WTC11 (cell line): ENCODE measurements at regions not wholly inside any gene's neighbourhood (a gene's known extent, or its start where the extent isn't known, plus 50 kb on each side); places are given as distances from the start of the nearest gene placed in this dataset.

Source experiments
- ATAC-seq: fragments of 200-7000 bp; cut with Tn5 transposase; 2 replicates; pipeline ENCODE4 v1.10.0; 2021; ENCODE audit warnings: mild to moderate bottlenecking, moderate library complexity
- CTCF ChIA-PET: fragments of 300-600 bp; sonication (Branson Sonifier 250); formaldehyde crosslinking; loops from one replicate; lab custom pipeline; 2021; ENCODE audit warnings: antibody characterized with exemption; lab: Charles Lee
- POLR2A ChIA-PET: fragments of 350-600 bp; sonication (Branson Sonifier 250); formaldehyde crosslinking; loops from one replicate; lab custom pipeline; 2021; ENCODE audit warnings: antibody characterized with exemption; lab: Charles Lee
- DNase-seq: peaks from one replicate; pipeline ENCODE4 v3.0.0; 2021; ENCODE audit warnings: low spot score
- H3K27ac Mint-ChIP-seq: 2 replicates; pipeline ENCODE4 v1.8.0; 2021; ENCODE audit warnings: mixed read lengths
- H3K27me3 Mint-ChIP-seq: 2 replicates; pipeline ENCODE4 v1.8.0; 2021; ENCODE audit warnings: low read depth, mild to moderate bottlenecking, moderate library complexity, mixed read lengths
- H3K36me3 Mint-ChIP-seq: 2 replicates; pipeline ENCODE4 v1.8.0; 2021; ENCODE audit warnings: mixed read lengths
- H3K4me1 Mint-ChIP-seq: 2 replicates; pipeline ENCODE4 v1.8.0; 2022; ENCODE audit warnings: mixed read lengths
- H3K4me3 Mint-ChIP-seq: 2 replicates; pipeline ENCODE4 v1.8.0; 2021; ENCODE audit warnings: mild to moderate bottlenecking, moderate library complexity, mixed read lengths
- H3K9me3 Mint-ChIP-seq: 2 replicates; pipeline ENCODE4 v1.8.0; 2021; ENCODE audit warnings: mixed read lengths
- GRHL2 ChIP-seq: fragments of 250-450 bp; sonication (Bioruptor Pico); IDR thresholded peaks from 2 replicates; pipeline ENCODE4 v1.8.0; 2022; ENCODE audit warnings: mild to moderate bottlenecking, moderate library complexity; ENCODE audit not compliant: insufficient replicate concordance, severe bottlenecking
- IRF2 ChIP-seq: sonication (generic); formaldehyde crosslinking; IDR thresholded peaks from 2 replicates; pipeline ENCODE4 v1.8.0; 2022; ENCODE audit warnings: low read depth, missing genetic modification reagents, borderline replicate concordance
- KAT7 ChIP-seq: sonication (generic); formaldehyde crosslinking; IDR thresholded peaks from 2 replicates; pipeline ENCODE4 v1.8.1; 2023; ENCODE audit warnings: missing genetic modification reagents, mild to moderate bottlenecking, borderline replicate concordance
- MYBL2 ChIP-seq: sonication (generic); formaldehyde crosslinking; IDR thresholded peaks from 2 replicates; pipeline ENCODE4 v1.8.1; 2023; ENCODE audit warnings: mild to moderate bottlenecking, moderate library complexity, missing genetic modification reagents
- PRRX2 ChIP-seq: fragments of 250-450 bp; sonication (Bioruptor Pico); IDR thresholded peaks from 2 replicates; pipeline ENCODE4 v1.8.0; 2021; ENCODE audit warnings: mild to moderate bottlenecking
- TP53 ChIP-seq: sonication (generic); formaldehyde crosslinking; IDR thresholded peaks from 2 replicates; pipeline ENCODE4 v1.8.1; 2023; ENCODE audit warnings: mild to moderate bottlenecking, missing genetic modification reagents
- ZBTB21 ChIP-seq: sonication (generic); formaldehyde crosslinking; IDR thresholded peaks from 2 replicates; pipeline ENCODE4 v1.8.1; 2023; ENCODE audit warnings: mild to moderate bottlenecking, missing genetic modification reagents, borderline replicate concordance
- TF ChIP-seq, protein P1 (sequence below): fragments of 250-450 bp; sonication (Bioruptor Pico); IDR thresholded peaks from 2 replicates; pipeline ENCODE4 v1.9.0; 2021; ENCODE audit warnings: moderate library complexity, mild to moderate bottlenecking, inconsistent platforms, borderline replicate concordance
- TF ChIP-seq, protein P2 (sequence below): sonication (generic); formaldehyde crosslinking; IDR thresholded peaks from 2 replicates; pipeline ENCODE4 v1.8.0; 2023; ENCODE audit warnings: mild to moderate bottlenecking, missing genetic modification reagents
- TF ChIP-seq, protein P3 (sequence below): sonication (generic); formaldehyde crosslinking; conservative IDR thresholded peaks from 2 replicates; pipeline ENCODE4 v1.8.1; 2023; ENCODE audit warnings: mild to moderate bottlenecking, low read depth, missing genetic modification reagents, moderate library complexity
- TF ChIP-seq, protein P4 (sequence below): sonication (generic); formaldehyde crosslinking; IDR thresholded peaks from 2 replicates; pipeline ENCODE4 v1.8.1; 2022; ENCODE audit warnings: missing genetic modification reagents, borderline replicate concordance
- TF ChIP-seq, protein P5 (sequence below): fragments of 200-600 bp; IDR thresholded peaks from 2 replicates; pipeline ENCODE4 v1.8.0; 2022; ENCODE audit warnings: antibody characterized with exemption
- TF ChIP-seq, protein P6 (sequence below): sonication (generic); formaldehyde crosslinking; IDR thresholded peaks from 2 replicates; pipeline ENCODE4 v1.8.1; 2023; ENCODE audit warnings: mild to moderate bottlenecking, missing genetic modification reagents, moderate library complexity

DNA sequence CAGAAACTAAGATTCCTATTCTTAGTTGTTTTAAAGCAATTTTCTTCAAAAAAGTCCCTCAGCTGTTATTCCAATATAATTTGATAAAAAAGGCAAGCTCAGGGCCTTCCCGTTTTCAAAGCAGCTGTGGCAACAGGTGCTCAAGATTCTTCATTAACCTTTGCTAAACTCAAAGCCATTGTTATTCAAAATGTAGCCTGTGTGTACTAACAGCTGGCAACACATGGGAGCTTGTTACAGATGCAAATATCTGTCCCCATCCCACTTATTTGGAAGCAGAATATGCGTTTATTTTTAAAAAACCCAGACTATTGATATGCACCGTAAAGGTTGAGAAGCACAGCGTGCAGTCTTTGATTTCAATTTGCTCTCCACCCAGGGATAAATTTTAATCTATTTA, 210.4 kb upstream of the SYT10 start (continued):
- TF ChIP-seq, protein P1, sequence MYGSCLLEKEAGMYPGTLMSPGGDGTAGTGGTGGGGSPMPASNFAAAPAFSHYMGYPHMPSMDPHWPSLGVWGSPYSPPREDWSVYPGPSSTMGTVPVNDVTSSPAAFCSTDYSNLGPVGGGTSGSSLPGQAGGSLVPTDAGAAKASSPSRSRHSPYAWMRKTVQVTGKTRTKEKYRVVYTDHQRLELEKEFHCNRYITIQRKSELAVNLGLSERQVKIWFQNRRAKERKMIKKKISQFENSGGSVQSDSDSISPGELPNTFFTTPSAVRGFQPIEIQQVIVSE: no peak
- no peak for TF ChIP-seq PRRX2

DNA sequence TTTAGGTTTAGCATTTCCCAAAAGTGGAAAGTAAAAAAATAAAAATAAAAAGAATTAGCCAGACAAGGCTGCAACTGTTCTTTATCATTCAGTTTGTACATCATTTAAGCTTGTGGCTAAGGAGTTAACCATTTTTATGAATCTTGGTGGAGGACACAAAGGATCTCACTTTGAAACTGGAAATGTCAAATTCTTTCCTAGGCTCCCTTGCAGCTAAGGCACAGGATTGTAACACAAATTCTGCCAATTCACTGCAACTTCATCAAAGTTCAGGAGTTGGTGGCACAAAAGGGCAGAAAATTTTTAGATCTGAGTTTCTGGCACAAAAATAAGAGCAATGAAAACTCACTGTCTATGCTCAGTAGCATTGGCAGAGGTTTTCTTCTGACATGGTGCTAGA, 211.2 kb upstream of the SYT10 start:
- peaks cover 21% of the 10 kb centered on the region for H3K27me3 Mint-ChIP-seq

DNA sequence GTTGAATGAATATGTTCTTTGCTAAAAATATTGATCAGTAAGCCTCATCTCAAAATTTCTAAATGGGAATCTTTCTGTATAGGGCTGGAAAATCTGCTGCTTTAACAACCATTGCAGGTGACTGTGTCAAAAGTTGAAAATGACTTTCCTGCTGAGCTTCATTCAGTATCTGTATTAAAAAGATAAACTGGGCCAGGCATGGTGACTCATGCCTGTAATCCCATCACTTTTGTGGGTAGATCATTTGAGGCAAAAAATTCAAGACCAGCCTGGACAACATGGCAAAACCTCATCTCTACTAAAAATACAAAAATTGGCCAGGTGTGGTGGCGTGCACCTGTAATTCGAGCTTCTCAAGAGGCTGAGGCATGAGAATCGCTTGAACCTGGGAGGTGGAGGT, 213.7 kb upstream of the SYT10 start:
- TF ChIP-seq ZBTB21: no peak
- TF ChIP-seq, protein P2, sequence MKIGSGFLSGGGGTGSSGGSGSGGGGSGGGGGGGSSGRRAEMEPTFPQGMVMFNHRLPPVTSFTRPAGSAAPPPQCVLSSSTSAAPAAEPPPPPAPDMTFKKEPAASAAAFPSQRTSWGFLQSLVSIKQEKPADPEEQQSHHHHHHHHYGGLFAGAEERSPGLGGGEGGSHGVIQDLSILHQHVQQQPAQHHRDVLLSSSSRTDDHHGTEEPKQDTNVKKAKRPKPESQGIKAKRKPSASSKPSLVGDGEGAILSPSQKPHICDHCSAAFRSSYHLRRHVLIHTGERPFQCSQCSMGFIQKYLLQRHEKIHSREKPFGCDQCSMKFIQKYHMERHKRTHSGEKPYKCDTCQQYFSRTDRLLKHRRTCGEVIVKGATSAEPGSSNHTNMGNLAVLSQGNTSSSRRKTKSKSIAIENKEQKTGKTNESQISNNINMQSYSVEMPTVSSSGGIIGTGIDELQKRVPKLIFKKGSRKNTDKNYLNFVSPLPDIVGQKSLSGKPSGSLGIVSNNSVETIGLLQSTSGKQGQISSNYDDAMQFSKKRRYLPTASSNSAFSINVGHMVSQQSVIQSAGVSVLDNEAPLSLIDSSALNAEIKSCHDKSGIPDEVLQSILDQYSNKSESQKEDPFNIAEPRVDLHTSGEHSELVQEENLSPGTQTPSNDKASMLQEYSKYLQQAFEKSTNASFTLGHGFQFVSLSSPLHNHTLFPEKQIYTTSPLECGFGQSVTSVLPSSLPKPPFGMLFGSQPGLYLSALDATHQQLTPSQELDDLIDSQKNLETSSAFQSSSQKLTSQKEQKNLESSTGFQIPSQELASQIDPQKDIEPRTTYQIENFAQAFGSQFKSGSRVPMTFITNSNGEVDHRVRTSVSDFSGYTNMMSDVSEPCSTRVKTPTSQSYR (CRISPR knock-in tag): no peak
- no peak for TF ChIP-seq MYBL2 (CRISPR knock-in tag)
- TF ChIP-seq, protein P3, sequence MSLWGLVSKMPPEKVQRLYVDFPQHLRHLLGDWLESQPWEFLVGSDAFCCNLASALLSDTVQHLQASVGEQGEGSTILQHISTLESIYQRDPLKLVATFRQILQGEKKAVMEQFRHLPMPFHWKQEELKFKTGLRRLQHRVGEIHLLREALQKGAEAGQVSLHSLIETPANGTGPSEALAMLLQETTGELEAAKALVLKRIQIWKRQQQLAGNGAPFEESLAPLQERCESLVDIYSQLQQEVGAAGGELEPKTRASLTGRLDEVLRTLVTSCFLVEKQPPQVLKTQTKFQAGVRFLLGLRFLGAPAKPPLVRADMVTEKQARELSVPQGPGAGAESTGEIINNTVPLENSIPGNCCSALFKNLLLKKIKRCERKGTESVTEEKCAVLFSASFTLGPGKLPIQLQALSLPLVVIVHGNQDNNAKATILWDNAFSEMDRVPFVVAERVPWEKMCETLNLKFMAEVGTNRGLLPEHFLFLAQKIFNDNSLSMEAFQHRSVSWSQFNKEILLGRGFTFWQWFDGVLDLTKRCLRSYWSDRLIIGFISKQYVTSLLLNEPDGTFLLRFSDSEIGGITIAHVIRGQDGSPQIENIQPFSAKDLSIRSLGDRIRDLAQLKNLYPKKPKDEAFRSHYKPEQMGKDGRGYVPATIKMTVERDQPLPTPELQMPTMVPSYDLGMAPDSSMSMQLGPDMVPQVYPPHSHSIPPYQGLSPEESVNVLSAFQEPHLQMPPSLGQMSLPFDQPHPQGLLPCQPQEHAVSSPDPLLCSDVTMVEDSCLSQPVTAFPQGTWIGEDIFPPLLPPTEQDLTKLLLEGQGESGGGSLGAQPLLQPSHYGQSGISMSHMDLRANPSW: no peak
- TF ChIP-seq TP53 (CRISPR knock-in tag): no peak
- TF ChIP-seq KAT7 (CRISPR knock-in tag): no peak
- TF ChIP-seq, protein P4, sequence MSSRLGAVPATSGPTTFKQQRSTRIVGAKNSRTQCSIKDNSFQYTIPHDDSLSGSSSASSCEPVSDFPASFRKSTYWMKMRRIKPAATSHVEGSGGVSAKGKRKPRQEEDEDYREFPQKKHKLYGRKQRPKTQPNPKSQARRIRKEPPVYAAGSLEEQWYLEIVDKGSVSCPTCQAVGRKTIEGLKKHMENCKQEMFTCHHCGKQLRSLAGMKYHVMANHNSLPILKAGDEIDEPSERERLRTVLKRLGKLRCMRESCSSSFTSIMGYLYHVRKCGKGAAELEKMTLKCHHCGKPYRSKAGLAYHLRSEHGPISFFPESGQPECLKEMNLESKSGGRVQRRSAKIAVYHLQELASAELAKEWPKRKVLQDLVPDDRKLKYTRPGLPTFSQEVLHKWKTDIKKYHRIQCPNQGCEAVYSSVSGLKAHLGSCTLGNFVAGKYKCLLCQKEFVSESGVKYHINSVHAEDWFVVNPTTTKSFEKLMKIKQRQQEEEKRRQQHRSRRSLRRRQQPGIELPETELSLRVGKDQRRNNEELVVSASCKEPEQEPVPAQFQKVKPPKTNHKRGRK: no peak
- TF ChIP-seq IRF2 (CRISPR knock-in tag): no peak
- ATAC-seq (no peak), DNase-seq (no peak)
- H3K27me3 Mint-ChIP-seq: peaks cover 21% of the 10 kb centered on the region
- peaks cover 28% of the 10 kb centered on the region for H3K4me1 Mint-ChIP-seq
- H3K27ac Mint-ChIP-seq: no peak overlapping the region
- peaks cover 50% of the 10 kb centered on the region for H3K9me3 Mint-ChIP-seq
- POLR2A ChIA-PET: no interaction called here
- no peak overlapping the region for H3K4me3 Mint-ChIP-seq
- H3K36me3 Mint-ChIP-seq: peaks cover 46% of the 10 kb centered on the region
- CTCF ChIA-PET: no interaction called here

More for the DNA sequence above, 211.2 kb upstream of the SYT10 start:
- Mint-ChIP-seq H3K9me3 (peaks cover 51% of the 10 kb centered on the region), H3K36me3 (peaks cover 49% of the 10 kb centered on the region), H3K4me3 (no peak overlapping the region), H3K4me1 (peaks cover 17% of the 10 kb centered on the region), H3K27ac (no peak overlapping the region)
- ChIA-PET POLR2A (no interaction called here), CTCF (no interaction called here)
- ATAC-seq (no peak), DNase-seq (no peak)
- TF ChIP-seq GRHL2 (CRISPR knock-in tag): no peak
- TF ChIP-seq, protein P5, sequence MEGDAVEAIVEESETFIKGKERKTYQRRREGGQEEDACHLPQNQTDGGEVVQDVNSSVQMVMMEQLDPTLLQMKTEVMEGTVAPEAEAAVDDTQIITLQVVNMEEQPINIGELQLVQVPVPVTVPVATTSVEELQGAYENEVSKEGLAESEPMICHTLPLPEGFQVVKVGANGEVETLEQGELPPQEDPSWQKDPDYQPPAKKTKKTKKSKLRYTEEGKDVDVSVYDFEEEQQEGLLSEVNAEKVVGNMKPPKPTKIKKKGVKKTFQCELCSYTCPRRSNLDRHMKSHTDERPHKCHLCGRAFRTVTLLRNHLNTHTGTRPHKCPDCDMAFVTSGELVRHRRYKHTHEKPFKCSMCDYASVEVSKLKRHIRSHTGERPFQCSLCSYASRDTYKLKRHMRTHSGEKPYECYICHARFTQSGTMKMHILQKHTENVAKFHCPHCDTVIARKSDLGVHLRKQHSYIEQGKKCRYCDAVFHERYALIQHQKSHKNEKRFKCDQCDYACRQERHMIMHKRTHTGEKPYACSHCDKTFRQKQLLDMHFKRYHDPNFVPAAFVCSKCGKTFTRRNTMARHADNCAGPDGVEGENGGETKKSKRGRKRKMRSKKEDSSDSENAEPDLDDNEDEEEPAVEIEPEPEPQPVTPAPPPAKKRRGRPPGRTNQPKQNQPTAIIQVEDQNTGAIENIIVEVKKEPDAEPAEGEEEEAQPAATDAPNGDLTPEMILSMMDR: no peak
- TF ChIP-seq, protein P6, sequence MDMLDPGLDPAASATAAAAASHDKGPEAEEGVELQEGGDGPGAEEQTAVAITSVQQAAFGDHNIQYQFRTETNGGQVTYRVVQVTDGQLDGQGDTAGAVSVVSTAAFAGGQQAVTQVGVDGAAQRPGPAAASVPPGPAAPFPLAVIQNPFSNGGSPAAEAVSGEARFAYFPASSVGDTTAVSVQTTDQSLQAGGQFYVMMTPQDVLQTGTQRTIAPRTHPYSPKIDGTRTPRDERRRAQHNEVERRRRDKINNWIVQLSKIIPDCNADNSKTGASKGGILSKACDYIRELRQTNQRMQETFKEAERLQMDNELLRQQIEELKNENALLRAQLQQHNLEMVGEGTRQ (CRISPR knock-in tag): no peak
